ENCODE measurements at regions not wholly inside any gene's neighbourhood (a gene's known extent, or its start where the extent isn't known, plus 50 kb on each side); places are given as distances from the start of the nearest gene placed in this dataset.

- no peak for DNase-seq
Measured at GRCh38 chr1:218584418-218585155, 239.5 kb downstream of the TGFB2 start.

DNA sequence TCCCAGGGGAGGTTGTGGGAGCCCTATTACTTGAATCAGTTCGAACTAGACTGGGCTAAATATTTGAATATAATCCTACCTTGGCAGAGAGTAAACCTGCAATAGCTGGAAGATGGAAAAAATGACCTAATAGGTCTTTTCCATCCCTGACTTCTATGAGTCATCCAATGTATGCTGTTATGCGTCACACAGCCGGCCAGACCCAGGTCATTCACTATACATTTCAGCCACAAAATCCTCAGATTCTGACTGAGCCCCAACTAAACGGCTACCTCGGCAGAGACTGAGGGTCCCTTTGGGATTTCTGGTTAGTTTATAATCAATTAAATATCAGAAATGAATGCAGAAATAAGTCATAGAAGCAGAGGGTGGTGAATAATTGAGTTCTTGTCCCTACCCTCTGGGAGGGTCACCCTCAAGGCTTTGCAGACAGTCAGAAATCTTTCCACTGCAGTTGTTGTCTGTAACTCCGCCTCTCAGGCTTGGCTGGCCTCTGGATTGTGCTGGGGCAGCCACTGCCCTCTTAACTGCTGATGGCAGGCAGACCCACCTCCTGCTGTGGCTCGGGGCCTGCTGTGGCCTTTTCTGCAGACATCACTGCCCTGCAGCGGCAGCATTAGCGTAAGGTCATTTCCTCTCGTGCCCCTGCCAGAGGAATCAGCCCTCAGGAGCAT is 240.5 kb downstream of the TGFB2 start:
- DNase-seq: no peak

- DNase-seq: no peak
Measured at GRCh38 chr1:218587900-218588299, 242.8 kb downstream of the TGFB2 start.

- no peak for DNase-seq
Measured at GRCh38 chr1:218588540-218589172, 243.5 kb downstream of the TGFB2 start.

- no peak for DNase-seq
Measured at GRCh38 chr1:218589487-218589886, 244.4 kb downstream of the TGFB2 start.

GRCh38 chr1:218591966-218592365 is 246.8 kb downstream of the TGFB2 start:
- no peak for DNase-seq

DNA sequence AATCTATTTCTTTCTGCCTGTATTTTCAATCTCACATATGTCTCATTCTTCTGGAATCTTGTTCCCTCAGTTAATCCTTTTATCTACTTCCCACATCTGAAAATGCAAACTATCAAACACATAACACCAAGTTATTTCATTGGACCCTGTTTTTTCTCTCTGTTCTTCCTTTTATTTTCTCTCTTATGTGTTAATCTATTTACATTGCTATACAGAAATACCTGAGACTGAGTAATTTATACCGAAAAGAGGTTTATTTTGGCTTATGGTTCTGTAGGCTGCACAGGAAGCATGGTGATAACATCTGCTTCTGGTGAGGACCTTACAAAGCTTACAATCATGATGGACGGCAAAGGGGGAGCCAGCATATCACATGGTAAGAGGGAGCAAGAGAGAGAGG is 247.6 kb downstream of the TGFB2 start:
- no peak for DNase-seq

DNA sequence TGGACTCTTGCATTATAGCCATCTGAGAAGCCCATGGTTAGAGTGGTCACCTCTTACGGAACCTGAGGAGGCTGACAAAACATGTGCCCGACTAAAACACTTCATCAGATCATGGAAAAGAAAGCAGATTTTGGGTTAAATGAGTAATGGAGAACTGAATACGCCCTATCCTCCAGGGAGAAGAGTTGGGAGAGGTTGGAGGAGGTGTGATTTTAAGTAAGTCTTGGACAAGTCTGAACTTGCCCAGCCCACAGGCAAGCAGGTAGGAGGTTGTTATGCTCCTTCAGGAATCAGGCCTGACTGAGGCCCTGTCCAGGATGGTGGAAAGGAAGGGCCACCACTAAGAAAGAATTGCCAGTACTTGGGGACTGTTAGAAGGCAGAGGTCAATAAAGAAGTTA is 255.8 kb downstream of the TGFB2 start:
- DNase-seq: no peak

- no peak for DNase-seq
Measured at GRCh38 chr1:218604217-218604616, 259.1 kb downstream of the TGFB2 start.

DNA sequence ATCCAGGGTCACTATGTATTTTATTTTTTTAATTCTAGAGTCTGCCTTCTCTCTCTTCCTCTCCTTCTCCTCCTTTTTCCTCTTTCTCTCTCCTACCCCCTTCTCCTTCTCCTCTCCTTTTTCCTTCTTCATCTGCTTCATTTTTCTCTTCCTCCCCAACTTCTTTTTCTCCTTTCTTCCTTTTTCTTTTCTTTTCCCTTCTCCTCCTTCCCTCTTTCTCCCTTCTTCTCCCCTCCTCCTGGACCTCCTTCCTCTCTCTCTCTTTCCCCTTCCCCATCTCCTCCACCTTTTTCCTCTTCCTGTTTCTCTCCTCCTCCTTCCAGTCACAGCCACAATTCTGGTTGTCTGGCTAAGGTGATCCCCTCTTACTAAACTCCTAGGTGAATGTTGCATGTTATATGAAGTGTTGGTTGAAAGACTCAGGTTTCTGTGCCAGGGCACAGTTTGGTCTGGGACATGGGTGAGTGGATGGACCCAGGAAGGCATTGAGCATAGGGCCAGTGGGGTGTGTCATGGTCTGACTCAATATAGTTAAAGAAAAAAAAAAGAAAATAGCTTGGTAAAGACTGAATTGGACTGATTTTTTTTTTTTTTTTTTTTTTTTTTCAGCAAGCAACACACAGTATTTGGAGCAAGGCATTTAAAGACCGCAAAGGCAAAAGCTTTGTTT is 266.9 kb downstream of the TGFB2 start:
- no peak for DNase-seq

- DNase-seq: no peak
Measured at GRCh38 chr1:218613105-218613504, 268.0 kb downstream of the TGFB2 start.

DNA sequence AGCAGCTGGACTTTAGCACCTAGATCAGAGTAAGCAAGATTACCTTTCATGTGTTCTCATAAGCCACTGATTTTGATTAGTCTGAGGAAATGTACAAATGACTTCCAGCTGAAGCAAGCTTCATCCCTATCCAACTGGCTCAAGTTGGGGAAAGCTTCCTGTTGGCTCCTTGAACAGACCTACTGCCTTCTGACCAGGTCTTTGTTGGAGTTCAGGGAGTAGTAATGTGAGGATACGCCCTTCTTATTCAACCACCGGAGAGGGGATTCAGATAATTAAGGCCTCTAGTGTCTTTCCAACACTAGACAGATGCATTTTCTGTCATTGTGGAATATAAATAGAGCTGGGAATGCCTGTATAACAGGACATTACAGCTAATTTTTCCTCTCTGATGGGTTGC is 268.9 kb downstream of the TGFB2 start:
- DNase-seq: no peak

DNA sequence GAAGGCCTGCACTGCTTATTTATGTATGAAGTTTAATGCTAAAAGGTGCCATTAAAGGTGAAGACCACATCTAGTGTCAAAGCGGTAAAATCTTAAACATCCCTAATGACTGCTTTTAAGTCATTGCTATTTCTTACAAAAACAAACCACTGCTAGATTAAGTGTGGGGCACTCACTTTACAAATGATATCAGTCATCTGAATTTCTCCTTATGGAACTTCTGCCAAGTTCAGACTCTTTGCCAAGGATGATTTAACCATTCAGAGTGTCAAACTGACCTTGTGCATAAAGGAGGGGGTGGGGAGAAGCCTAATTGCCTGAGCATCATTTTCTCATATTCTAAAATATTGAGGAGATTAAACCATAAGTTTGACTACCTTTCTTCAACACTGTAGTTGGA is 271.5 kb downstream of the TGFB2 start:
- DNase-seq: no peak

DNA sequence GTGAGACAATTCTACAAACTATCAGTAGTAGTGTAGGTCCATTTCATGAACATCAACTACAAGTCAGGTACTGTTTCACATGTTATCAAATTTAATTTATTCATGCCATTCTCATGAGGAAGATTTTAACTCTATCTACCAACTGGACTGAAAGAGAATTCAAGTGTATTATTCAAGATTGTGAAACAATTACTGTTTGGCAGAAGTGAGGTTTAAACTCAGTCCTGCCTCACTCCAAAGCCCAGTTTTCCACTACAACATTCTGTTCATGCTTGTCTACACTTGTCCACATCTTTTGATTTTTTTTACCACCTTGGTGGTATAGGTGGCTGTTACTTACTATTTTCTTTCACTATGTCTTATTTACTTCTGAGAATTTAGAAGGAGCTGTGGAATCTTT is 272.9 kb downstream of the TGFB2 start:
- DNase-seq: no peak

GRCh38 chr1:218620956-218621355 is 275.8 kb downstream of the TGFB2 start:
- DNase-seq: no peak

GRCh38 chr1:218624052-218624451 is 278.9 kb downstream of the TGFB2 start:
- no peak for DNase-seq

- DNase-seq: no peak
Measured at GRCh38 chr1:218625393-218625792, 280.3 kb downstream of the TGFB2 start.

GRCh38 chr1:218633238-218633988 is 288.3 kb downstream of the TGFB2 start:
- DNase-seq: no peak

DNA sequence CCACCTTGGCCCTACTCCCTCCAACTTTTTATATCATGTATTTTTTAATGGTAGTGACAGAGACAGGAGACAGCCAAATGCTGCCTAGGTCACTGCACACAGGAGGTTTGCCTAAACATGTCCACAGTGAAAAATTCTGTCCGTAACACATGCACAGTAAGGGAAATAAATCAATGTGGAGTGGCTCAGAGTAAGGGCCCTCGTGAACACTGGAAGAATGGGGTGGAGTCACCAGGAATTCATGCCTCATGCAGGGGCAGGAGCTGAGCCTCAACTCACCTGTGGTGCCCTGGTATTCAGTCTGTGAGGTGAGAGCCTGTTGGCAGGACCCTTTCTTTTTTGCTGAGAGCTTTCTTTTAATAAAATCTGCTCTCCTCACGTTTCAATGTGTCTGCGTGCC is 289.1 kb downstream of the TGFB2 start:
- no peak for DNase-seq

DNA sequence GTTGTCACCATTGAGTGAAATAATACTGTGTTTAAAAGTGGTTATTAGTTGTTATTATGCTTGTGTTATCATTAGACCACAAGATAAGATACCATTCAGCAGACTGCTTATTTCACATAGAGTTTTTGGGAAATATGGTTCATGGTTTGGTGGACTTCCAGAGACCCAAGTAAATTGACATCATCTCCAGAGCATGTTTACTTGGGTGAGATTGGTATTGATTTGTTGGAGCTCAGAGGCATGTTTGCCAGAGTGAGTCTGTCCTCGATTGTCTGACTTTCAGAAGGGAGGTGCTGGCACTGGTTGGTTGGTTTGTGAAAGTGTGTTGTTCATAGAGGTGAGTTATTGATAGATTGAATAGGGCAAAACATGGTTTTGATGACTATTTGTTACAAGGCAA is 291.4 kb downstream of the TGFB2 start:
- DNase-seq: no peak

- DNase-seq: no peak
Measured at GRCh38 chr1:218640173-218640572, 295.0 kb downstream of the TGFB2 start.

DNA sequence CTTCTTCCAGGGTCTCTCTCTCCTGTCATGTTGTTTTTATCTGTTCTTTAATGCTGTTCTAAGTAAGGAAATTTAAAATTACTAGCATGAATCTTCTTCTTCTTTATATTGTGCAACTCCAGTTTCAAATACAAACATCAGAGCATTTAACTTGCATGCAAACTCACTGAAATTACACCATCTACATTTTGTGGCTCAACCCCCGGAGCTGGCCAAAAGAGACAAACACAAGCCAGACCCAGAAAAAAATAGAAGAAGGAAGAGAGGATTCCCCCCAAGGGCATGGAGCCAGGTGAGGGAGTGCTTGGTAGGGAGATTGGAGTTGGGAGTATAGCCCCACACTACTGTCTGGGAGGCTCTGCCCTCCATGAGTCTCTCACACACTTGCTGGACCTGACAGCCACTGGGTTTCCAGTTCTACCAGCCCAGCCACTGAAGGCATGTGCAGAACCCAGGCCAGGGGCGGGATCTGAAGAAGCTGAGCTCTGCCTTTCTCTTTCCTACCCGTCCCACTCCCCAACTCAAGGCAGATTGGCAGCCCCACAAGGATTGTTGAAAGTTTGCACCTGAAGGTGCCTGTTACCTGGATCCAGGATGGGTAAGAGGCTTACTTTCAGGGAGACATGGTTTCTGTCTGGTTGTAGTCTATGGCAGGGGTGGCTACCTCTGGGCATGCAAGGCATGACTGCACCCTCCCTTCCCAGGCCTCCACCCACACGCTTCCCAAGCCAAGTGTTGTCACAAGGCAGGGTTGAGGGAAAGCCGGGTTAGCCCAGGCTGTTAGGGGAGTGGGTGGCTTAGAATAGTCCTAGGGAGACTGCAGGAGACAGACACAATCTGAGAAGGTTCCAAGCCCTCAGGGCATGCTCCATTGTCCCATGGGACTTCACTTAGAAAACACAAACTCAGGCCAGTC is 297.2 kb downstream of the TGFB2 start:
- no peak for DNase-seq

Measured in activated CD8-positive, alpha-beta memory T cell treated with anti-CD3 and anti-CD28 coated beads, Interleukin-2, amount 50 U/mL, for 48 hours (primary cell).